Femur (tissue), 1 donor: ENCODE measurements at regions not wholly inside any gene's neighbourhood (a gene's known extent, or its start where the extent isn't known, plus 50 kb on each side); places are given as distances from the start of the nearest gene placed in this dataset.
"Not testable (repeated sequence)": the region's sequence is repeated elsewhere in the genome, so short reads cannot be mapped to it uniquely, and the experiment has no call there.

ENCODE experiments used
- DNase-seq: peaks from one replicate; pipeline ENCODE4 v3.0.0-alpha.2; 2017

DNA sequence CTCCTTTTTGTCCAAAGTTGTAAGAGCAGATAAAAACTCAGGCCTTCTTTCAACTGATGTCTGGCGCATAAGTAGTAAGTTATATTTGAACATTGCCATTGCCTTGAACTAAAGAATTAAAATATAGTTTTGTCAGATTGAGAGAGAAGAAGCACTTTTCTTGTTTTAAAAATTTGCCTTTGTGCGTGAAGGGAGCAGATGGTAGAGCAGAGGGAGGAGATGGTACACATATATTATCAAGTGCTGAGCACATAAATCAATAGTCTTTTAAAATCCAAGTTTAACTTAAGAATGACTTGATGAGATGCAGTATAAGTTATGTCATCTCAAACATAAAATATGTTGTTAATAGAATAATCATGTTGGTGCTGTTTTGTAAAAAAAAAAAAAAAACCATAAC lies 504.6 kb upstream of the KLHL1 start:
- no peak for DNase-seq

DNA sequence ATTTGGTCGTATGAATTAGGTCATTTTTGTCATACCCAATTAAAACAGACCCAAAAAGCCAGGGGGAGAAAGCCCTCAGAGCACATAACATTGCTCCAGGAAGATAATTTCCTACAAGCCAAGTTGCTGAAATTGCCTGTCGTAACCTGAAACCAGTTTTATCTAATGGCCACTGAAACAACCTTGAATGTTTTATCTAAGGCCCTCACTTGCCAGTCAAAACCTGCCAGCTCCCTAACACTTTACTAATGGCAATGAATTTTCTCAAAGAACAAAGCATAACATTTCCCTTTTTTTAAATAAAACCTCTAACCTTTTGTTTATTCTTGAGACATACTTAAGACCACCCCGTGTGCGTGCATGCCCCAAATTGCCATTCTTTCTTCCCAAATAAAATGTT lies 496.2 kb upstream of the KLHL1 start:
- DNase-seq = no peak

GRCh38 chr13:70593716-70594115 lies 485.5 kb upstream of the KLHL1 start:
- no peak for DNase-seq

DNA sequence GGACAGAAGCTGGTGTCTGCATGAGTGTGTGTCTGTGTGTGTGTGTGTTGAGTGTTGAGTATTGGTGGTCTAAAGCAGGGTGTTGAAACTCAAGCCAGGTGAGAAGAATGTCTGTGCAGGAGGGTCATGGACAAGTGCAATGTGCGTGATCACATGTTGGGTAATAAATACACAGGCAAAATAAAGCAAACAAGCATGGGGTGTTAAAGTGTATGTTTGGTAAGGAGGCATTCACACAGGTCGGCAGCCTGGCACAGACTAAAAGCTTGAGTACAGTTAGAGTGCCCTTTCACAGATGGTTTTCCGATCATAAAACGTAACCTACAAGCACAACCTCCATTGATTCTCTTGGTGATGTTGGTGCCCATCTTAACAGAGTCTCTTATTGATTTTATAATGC lies 476.9 kb upstream of the KLHL1 start:
- DNase-seq = no peak

DNA sequence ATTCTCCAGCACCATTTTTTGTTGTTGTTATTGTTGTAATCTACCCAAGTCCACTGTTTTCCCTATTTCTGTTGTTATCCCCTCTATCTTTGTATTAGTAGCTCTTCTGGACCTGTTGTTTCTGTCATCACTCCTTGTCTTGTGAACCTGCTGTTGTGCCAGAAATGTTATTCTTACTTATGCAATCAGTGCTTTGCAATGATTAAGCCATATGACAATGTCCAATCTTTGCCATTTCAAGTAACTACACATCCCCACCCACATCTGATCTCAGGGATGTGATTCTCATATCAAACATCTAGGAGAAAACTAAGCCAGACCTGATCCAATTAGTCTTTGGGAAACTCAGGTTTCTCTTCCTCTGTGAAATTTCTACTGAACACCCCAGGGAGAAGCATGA lies 472.6 kb upstream of the KLHL1 start:
- no peak for DNase-seq

DNA sequence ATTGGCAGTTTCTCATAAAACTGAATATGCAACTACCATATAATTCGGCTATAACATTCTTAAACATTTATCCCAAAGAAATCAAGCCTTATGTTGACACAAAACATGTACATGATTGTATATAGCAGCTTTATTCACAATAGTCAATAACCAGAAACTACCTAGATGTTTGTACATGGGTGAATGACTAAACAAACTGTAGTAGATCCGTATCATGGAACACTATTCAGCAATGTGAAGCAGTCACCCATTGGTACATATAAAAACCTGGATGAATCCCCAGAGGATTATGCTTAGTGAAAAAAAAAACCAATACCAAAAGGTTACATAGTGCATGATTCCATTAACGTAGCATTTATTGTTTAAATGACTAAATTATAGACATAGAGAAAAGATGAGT lies 471.7 kb upstream of the KLHL1 start:
- no peak for DNase-seq

GRCh38 chr13:70571221-70571620 lies 463.0 kb upstream of the KLHL1 start:
- DNase-seq = no peak

- no peak for DNase-seq
Observed at GRCh38 chr13:70568571-70568970, 460.3 kb upstream of the KLHL1 start.

GRCh38 chr13:70544706-70545105 lies 436.5 kb upstream of the KLHL1 start:
- no peak for DNase-seq

GRCh38 chr13:70541451-70541850 lies 433.2 kb upstream of the KLHL1 start:
- no peak for DNase-seq

DNA sequence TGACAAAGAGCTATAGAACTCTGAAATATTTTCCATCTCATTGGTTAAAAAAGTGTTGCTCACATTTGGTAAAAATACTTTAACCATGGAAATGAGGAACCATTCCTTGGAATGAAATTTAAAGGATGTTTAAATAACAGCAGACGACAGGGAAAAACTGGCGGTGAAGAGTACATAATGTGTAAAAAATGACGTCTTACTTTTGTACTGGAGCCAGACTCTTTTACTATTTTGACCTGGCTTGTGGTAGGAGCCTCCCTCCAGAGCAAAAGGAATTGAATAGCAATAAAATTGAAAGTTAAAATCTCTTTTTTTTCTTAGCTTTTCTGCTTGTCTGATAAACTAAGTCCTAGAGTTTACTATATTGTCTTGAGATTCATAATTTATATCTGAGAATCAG lies 426.2 kb upstream of the KLHL1 start:
- no peak for DNase-seq

- no peak for DNase-seq
Observed at GRCh38 chr13:70529652-70530051, 421.4 kb upstream of the KLHL1 start.

- DNase-seq = no peak
Observed at GRCh38 chr13:70527599-70527998, 419.3 kb upstream of the KLHL1 start.

- no peak for DNase-seq
Observed at GRCh38 chr13:70523622-70524021, 415.4 kb upstream of the KLHL1 start.

DNA sequence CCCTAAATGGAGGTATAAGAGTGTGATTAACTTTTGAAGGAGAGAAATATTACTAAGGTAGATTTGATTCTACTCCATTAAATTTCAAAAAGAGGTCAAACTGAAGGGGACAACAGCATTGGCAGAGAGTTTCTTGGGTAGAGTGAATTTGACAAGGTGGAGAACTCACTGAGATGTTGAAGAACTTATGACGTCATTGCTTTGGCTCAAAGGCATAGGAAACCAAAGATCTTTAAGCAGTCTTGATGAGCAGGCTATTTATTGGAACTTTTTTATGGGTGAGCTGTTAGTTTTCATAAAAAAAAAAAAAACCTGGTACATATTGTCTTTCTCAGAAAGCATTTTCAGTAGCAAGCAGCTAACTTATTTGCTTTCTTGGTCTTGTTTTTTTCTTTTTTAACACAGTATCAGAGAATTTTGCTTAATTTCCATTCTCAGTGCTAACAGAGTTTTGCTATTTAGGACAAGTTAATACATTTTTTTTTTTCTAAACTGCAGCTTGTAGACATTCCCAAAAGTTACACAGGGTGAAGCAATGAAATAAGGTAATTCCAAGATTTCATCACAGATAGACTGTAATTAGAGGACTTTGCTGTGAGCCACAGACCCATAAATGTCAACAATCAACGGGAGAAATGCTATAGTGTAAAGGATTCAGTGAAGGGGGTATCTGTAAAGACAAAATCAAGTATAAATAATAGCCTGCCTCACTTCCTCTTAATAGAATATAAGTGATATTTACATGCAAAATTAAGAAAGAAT lies 412.2 kb upstream of the KLHL1 start:
- no peak for DNase-seq

GRCh38 chr13:70518081-70518480 lies 409.8 kb upstream of the KLHL1 start:
- DNase-seq = no peak

DNA sequence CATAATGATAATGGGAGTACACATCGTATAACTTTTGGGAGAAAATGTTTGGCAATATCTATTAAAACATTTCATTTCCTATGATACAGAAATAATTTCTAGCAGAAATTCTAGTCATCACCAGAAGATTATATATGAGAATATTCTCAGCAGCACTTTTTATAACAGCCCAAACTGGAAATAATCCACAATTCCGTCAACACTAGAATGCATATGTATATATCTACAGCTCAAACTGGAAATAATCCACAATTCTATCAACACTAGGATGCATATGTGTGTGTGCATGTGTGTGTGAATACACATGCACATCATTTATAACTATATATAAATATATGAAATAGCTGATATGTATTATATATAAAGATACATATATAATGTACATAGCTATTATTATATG lies 408.0 kb upstream of the KLHL1 start:
- DNase-seq = no peak

DNA sequence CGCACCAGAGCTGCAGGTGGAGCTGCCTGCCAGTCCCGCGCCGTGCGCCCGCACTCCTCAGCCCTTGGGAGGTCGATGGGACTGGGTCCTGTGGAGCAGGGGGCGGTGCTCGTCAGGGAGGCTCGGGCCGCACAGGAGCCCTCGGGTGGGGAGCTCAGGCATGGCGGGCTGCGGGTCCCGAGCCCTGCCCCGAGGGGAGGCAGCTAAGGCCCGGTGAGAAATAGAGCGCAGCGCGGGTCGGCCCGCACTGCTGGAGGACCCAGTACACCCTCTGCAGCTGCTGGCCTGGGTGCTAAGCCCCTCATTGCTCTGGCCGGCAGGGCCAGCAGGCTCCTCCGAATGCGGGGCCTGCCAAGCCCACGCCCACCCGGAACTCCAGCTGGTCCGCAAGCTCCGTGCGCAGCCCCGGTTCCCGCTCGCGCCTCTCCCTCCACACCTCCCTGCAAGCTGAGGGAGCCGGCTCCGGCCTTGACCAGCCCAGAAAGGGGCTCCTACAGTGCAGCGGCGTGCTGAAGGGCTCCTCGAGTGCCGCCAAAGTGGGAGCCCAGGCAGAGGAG lies 403.7 kb upstream of the KLHL1 start:
- DNase-seq = not testable (repeated sequence)

- DNase-seq = no peak
Observed at GRCh38 chr13:70505809-70506208, 397.6 kb upstream of the KLHL1 start.

DNA sequence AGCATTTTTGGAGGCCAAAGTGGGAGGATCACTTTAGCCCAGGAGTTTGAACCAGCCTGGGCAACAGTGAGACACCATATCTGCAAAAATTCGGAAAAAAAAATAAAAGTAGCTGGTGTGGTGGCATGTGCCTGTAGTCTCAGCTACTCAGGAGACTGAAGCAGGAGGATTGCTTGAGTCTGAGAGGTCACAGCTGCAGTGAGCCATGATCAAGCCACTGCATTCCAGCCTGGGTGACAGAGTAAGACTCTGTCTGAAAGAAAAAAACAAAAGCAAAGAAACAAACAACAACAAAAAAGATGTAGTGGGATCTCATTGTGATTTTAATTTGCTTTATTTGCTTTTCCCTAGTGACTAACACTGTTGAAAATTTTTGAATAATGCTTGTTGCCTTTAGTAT lies 394.7 kb upstream of the KLHL1 start:
- DNase-seq = no peak

- DNase-seq = no peak
Observed at GRCh38 chr13:70490320-70490935, 382.2 kb upstream of the KLHL1 start.

GRCh38 chr13:70484931-70485330 lies 376.7 kb upstream of the KLHL1 start:
- DNase-seq = no peak

DNA sequence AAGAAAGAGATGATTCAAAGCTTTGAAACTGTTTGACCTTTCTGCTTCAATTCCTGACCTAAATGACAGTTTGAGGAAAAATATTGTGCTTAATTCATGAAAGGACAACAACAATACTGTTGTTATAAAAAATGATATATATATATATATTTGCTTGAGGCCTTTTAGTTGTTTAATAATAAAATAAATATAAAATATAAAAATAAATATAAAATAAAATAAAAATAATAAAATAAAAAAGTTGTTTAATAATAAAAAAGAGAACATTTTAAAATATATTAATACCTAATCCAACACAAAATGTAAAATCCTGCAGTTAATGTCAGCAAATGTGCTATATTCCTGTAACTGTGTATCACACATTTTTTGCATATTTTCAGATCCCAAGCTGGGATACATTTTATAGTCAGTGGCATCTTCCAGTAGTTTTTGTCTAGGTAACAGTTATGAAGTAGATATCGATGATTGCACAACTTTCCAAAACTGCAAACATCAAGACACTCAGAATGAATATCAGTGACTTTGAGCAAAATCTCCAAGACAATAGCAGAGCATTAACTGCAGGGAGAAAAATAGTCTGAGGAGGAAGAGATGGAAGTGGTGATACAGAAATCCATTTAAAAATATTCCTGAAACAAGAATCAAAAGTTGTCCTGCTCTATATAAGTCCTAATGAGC lies 375.5 kb upstream of the KLHL1 start:
- DNase-seq = no peak

DNA sequence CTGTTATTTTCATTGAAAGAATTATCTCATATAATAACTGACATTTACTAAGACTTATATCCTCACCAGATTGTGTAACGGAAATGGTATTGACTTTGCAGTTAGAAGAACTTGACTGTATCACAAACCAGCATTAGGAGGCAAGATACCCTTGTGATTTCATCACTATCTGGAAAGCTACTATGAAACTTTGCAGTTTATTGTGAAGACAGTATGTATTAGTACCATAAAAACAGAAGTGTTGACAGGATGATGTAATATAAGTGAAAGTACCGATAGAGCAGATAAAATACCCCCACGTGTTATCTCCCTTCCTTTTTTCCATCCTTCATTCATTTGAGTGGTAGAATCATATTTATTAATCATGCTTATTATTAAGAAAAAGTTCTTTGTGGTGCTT lies 365.7 kb upstream of the KLHL1 start:
- DNase-seq = no peak
